GM18507 (cell line): ENCODE measurements at regions not wholly inside any gene's neighbourhood (a gene's known extent, or its start where the extent isn't known, plus 50 kb on each side); places are given as distances from the start of the nearest gene placed in this dataset.
A peak's percentile ranks its signal among the peaks of the same experiment; 100 is the strongest.
"Not testable (repeated sequence)": the region's sequence is repeated elsewhere in the genome, so short reads cannot be mapped to it uniquely, and the experiment has no call there.

Experiments used
- DNase-seq: peaks from one replicate; pipeline ENCODE4 v3.0.0; 2011; ENCODE audit warnings: low read depth; ENCODE audit not compliant: insufficient read length; ENCODE audit errors: extremely low spot score
- FAIRE-seq: peaks from 2 replicates; lab custom pipeline; 2011; peaks lifted over from hg19 to GRCh38; lab: Jason Lieb, UNC

- FAIRE-seq = peak; percentile 55
- DNase-seq = not testable (repeated sequence)
Measured at GRCh38 chr17:27181379-27181925, 112.5 kb upstream of the WSB1 start.

- FAIRE-seq = no peak
- no peak for DNase-seq
Measured at GRCh38 chr17:27181935-27182334, 112.0 kb upstream of the WSB1 start.

- not testable (repeated sequence) for DNase-seq, FAIRE-seq
Measured at GRCh38 chr17:27197505-27197904, 96.4 kb upstream of the WSB1 start.

- DNase-seq = no peak
- FAIRE-seq = no peak
Measured at GRCh38 chr17:27199948-27200347, 94.0 kb upstream of the WSB1 start.

GRCh38 chr17:27200476-27200875, 93.4 kb upstream of the WSB1 start:
- no peak for DNase-seq

GRCh38 chr17:27203241-27203640, 90.7 kb upstream of the WSB1 start:
- FAIRE-seq (no peak), DNase-seq (no peak)

More at GRCh38 chr17:27200476-27200875, 93.4 kb upstream of the WSB1 start:
- no peak for FAIRE-seq

GRCh38 chr17:27206447-27206846, 87.5 kb upstream of the WSB1 start:
- DNase-seq = no peak
- no peak for FAIRE-seq

- FAIRE-seq (no peak), DNase-seq (no peak)
Measured at GRCh38 chr17:27207073-27207513, 86.8 kb upstream of the WSB1 start.

- DNase-seq, FAIRE-seq: not testable (repeated sequence)
Measured at GRCh38 chr17:27208370-27208769, 85.5 kb upstream of the WSB1 start.

- DNase-seq (no peak), FAIRE-seq (no peak)
Measured at GRCh38 chr17:27209316-27209715, 84.6 kb upstream of the WSB1 start.

- DNase-seq, FAIRE-seq: not testable (repeated sequence)
Measured at GRCh38 chr17:27210809-27211208, 83.1 kb upstream of the WSB1 start.

GRCh38 chr17:27216836-27217235, 77.1 kb upstream of the WSB1 start:
- no peak for DNase-seq
- FAIRE-seq = peak; percentile 83

GRCh38 chr17:27217631-27218030, 76.3 kb upstream of the WSB1 start:
- DNase-seq (no peak), FAIRE-seq (peak; percentile 94)

- DNase-seq (no peak), FAIRE-seq (peak; percentile 29)
Measured at GRCh38 chr17:27218041-27218440, 75.9 kb upstream of the WSB1 start.

GRCh38 chr17:27218719-27219488, 75.0 kb upstream of the WSB1 start:
- DNase-seq = no peak
- peak; percentile 88 for FAIRE-seq

GRCh38 chr17:27222515-27222914, 71.4 kb upstream of the WSB1 start:
- FAIRE-seq = no peak
- DNase-seq = no peak

- FAIRE-seq (peak; percentile 12), DNase-seq (no peak)
Measured at GRCh38 chr17:27224526-27225315, 69.2 kb upstream of the WSB1 start.

- FAIRE-seq (no peak), DNase-seq (no peak)
Measured at GRCh38 chr17:27226611-27227230, 67.2 kb upstream of the WSB1 start.

GRCh38 chr17:27230996-27231395, 62.9 kb upstream of the WSB1 start:
- FAIRE-seq (no peak), DNase-seq (no peak)

GRCh38 chr17:27232328-27232727, 61.6 kb upstream of the WSB1 start:
- DNase-seq (no peak), FAIRE-seq (no peak)
